Endothelial cell of umbilical vein (primary cell): ENCODE measurements at regions not wholly inside any gene's neighbourhood (a gene's known extent, or its start where the extent isn't known, plus 50 kb on each side); places are given as distances from the start of the nearest gene placed in this dataset.

Experiments used
- BruUV-seq: library from RNA; stranded (reverse); fragments of 400-500 nt; replicated peaks from 2 replicates; lab custom pipeline; 2021; lab: Mats Ljungman, UMichigan
- CTCF ChIA-PET: fragments of 300-600, 350-600 bp; sonication (Branson Sonifier 250); formaldehyde crosslinking; loops from one replicate; lab custom pipeline; 2021; ENCODE audit warnings: antibody characterized with exemption, inconsistent platforms; lab: Charles Lee
- POLR2A ChIA-PET: fragments of 300-600, 350-600 bp; sonication (Branson Sonifier 250); formaldehyde crosslinking; loops from one replicate; lab custom pipeline; 2021; ENCODE audit warnings: antibody characterized with exemption, inconsistent platforms; lab: Charles Lee
- DNase-seq: peaks from one replicate; pipeline ENCODE4 v3.0.0-alpha.2; 2011; ENCODE audit warnings: low read depth, low spot score
- FAIRE-seq: peaks from 2 replicates; lab custom pipeline; 2011; peaks lifted over from hg19 to GRCh38; lab: Jason Lieb, UNC
- H2AFZ ChIP-seq: 2 replicates; pipeline ENCODE4 v1.6.0; 2012; ENCODE audit warnings: low read depth, low read length, control low read depth, inconsistent platforms
- H3K27ac ChIP-seq: 2 replicates; pipeline ENCODE4 v1.5.1; 2011; ENCODE audit warnings: low read depth, mild to moderate bottlenecking, control low read depth, low read length, moderate library complexity; ENCODE audit not compliant: insufficient read depth
- H3K27me3 ChIP-seq, 2 experiments: 2 replicates each; pipeline versions ENCODE4 v1.6.0 to v1.6.1; 2011; ENCODE audit warnings: low read length in 2 of 2, mixed read lengths in 1 of 2; ENCODE audit not compliant: control insufficient read depth in 2 of 2, insufficient read depth in 2 of 2
- H3K36me3 ChIP-seq, 2 experiments: 2 replicates in 1 of 2; 3 replicates in 1 of 2; pipeline ENCODE4 v1.5.1; 2011; ENCODE audit warnings: low read length in 2 of 2, mild to moderate bottlenecking in 1 of 2, moderate library complexity in 1 of 2; ENCODE audit not compliant: control insufficient read depth in 2 of 2, insufficient read depth in 2 of 2; ENCODE audit errors: extremely low read depth in 1 of 2
- H3K4me1 ChIP-seq: 3 replicates; pipeline ENCODE4 v1.5.1; 2011; ENCODE audit warnings: mild to moderate bottlenecking, low read length; ENCODE audit not compliant: control insufficient read depth, insufficient read depth; ENCODE audit errors: extremely low read depth
- H3K4me2 ChIP-seq: 2 replicates; pipeline ENCODE4 v1.6.1; 2011; ENCODE audit warnings: low read length, control low read depth, mixed read lengths; ENCODE audit not compliant: insufficient read depth
- H3K4me3 ChIP-seq, 3 experiments: fragments of 200-600 bp in 1 of 3; sonication (generic), shearing (Covaris generic) in 1 of 3; replicated peaks in 1 of 3; 2 replicates each; pipeline ENCODE4 v1.5.1; 2011 to 2016; ENCODE audit warnings: control low read depth in 3 of 3, low read length in 3 of 3, mild to moderate bottlenecking in 2 of 3, inconsistent platforms in 1 of 3, low read depth in 1 of 3, moderate library complexity in 1 of 3; ENCODE audit not compliant: insufficient read depth in 1 of 3
- H3K79me2 ChIP-seq: 2 replicates; pipeline ENCODE4 v1.6.0; 2012; ENCODE audit warnings: low read length, inconsistent platforms; ENCODE audit not compliant: control insufficient read depth, insufficient read depth
- H3K9ac ChIP-seq: replicated peaks from 2 replicates; pipeline ENCODE3; 2011; ENCODE audit warnings: low read length, control low read depth; ENCODE audit not compliant: insufficient read depth; ENCODE audit errors: extremely low read depth
- H3K9me1 ChIP-seq: replicated peaks from 3 replicates; pipeline ENCODE4 v1.6.0; 2011; ENCODE audit warnings: mild to moderate bottlenecking, low read length; ENCODE audit not compliant: control insufficient read depth, insufficient read depth; ENCODE audit errors: extremely low read depth
- H3K9me3 ChIP-seq: replicated peaks from 2 replicates; pipeline ENCODE4 v1.5.1; 2012; ENCODE audit warnings: low read length, inconsistent platforms; ENCODE audit not compliant: control insufficient read depth, insufficient read depth
- H4K20me1 ChIP-seq: replicated peaks from 2 replicates; pipeline ENCODE3; 2011; ENCODE audit warnings: mild to moderate bottlenecking, low read length; ENCODE audit not compliant: control insufficient read depth, insufficient read depth; ENCODE audit errors: extremely low read depth
- CTCF ChIP-seq, 2 donors: IDR thresholded peaks; 1 replicate in 1 of 2; 2 replicates in 1 of 2; pipeline ENCODE4 v1.5.1; 2011; ENCODE audit warnings: low read length in 2 of 2, mild to moderate bottlenecking in 2 of 2, moderate library complexity in 2 of 2, control low read depth in 1 of 2, inconsistent platforms in 1 of 2, low read depth in 1 of 2; ENCODE audit not compliant: insufficient read depth in 1 of 2; ENCODE audit errors: extremely low read depth in 1 of 2
- EZH2 ChIP-seq: IDR thresholded peaks from 2 replicates; pipeline ENCODE4 v1.6.1; 2012; ENCODE audit warnings: borderline replicate concordance, low read depth, mild to moderate bottlenecking, moderate library complexity, low read length, inconsistent platforms; ENCODE audit not compliant: severe bottlenecking
- FOS ChIP-seq: IDR thresholded peaks from 2 replicates; pipeline ENCODE4 v1.6.1; 2011; ENCODE audit warnings: mild to moderate bottlenecking, low read length, moderate library complexity, borderline replicate concordance; ENCODE audit not compliant: insufficient read depth
- GATA2 ChIP-seq: IDR thresholded peaks from 2 replicates; pipeline ENCODE4 v1.7.0; 2011; ENCODE audit warnings: low read depth, mild to moderate bottlenecking, moderate library complexity, mixed read lengths, low read length; ENCODE audit not compliant: insufficient read length, insufficient read depth
- JUN ChIP-seq: IDR thresholded peaks from 2 replicates; pipeline ENCODE4 v1.6.1; 2011; ENCODE audit warnings: borderline replicate concordance, low read depth; ENCODE audit not compliant: insufficient read length, insufficient read depth
- MAX ChIP-seq: IDR thresholded peaks from 2 replicates; pipeline ENCODE4 v1.6.1; 2011; ENCODE audit not compliant: insufficient read depth, insufficient read length
- MYC ChIP-seq: IDR thresholded peaks from one replicate; pipeline ENCODE4 v1.6.1; 2011; ENCODE audit warnings: mild to moderate bottlenecking, low read depth, low read length
- POLR2A ChIP-seq: IDR thresholded peaks from 2 replicates; pipeline ENCODE4 v1.6.1; 2012; ENCODE audit warnings: low read depth, mild to moderate bottlenecking, control low read depth, low read length
- POLR2AphosphoS5 ChIP-seq: IDR thresholded peaks from 2 replicates; pipeline ENCODE4 v1.6.1; 2012; ENCODE audit warnings: low read depth, mild to moderate bottlenecking, control low read depth, low read length, moderate library complexity; ENCODE audit not compliant: insufficient read depth
- dilution Hi-C: fragments of 300-500 bp; cut with MboI; formaldehyde crosslinking; loops from one replicate; pipeline ENCODE4 v1.15.0; 2019; ENCODE audit warnings: low sequenced_read_pairs; ENCODE audit not compliant: extremely low pct_ligation_motif_present
- intact Hi-C: fragments of 100-400 bp; cut with micrococcal nuclease; formaldehyde crosslinking; loops from one replicate; pipeline ENCODE4 v1.10.0; 2022

- ChIA-PET CTCF (no interaction called here), POLR2A (no interaction called here)
- TF ChIP-seq JUN (no peak), MAX (no peak), GATA2 (no peak), POLR2A (no peak), FOS (no peak), MYC (no peak), POLR2AphosphoS5 (no peak), EZH2 (no peak), CTCF (IDR thresholded peaks at IDR 0.05; ENCODE audit: extremely low read depth in 1 of 2, insufficient read depth in 1 of 2, low read depth in 1 of 2, low read length in 2 of 2) (no peak)
- FAIRE-seq (no peak), DNase-seq (no peak)
- H3K79me2 ChIP-seq: no peaks in the 10 kb centered on the region
- no peak overlapping the region for H3K4me2 ChIP-seq
- H3K4me3 ChIP-seq: no peak overlapping the region
- no peaks in the 10 kb centered on the region for H3K36me3 ChIP-seq
- dilution Hi-C loops: no loop called here
- H2AFZ ChIP-seq: no peak overlapping the region
- no peaks in the 10 kb centered on the region for H3K9me1 ChIP-seq
- H4K20me1 ChIP-seq: no peaks in the 10 kb centered on the region
- no peaks in the 10 kb centered on the region for H3K9me3 ChIP-seq
- H3K9ac ChIP-seq: no peak overlapping the region
- no peak overlapping the region for H3K27ac ChIP-seq
- H3K4me1 ChIP-seq: no peaks in the 10 kb centered on the region
- intact Hi-C loops: no loop called here
- H3K27me3 ChIP-seq: no peaks in the 10 kb centered on the region
- no TSS peak for BruUV-seq
These were observed 187.6 kb upstream of the TNC start for GRCh38 chr9:115305543-115305942.
